PC-3 (cell line): ENCODE measurements at regions not wholly inside any gene's neighbourhood (a gene's known extent, or its start where the extent isn't known, plus 50 kb on each side); places are given as distances from the start of the nearest gene placed in this dataset.
"Not testable (repeated sequence)": the region's sequence is repeated elsewhere in the genome, so short reads cannot be mapped to it uniquely, and the experiment has no call there.

ENCODE experiments used
- ATAC-seq: fragments of 200-7000 bp; cut with Tn5 transposase; 2 replicates; pipeline ENCODE4 v1.9.1; 2020; ENCODE audit warnings: mild to moderate bottlenecking, moderate library complexity
- BruUV-seq: library from RNA; stranded (reverse); fragments of 400-500 nt; replicated peaks from 2 replicates; lab custom pipeline; 2021; lab: Mats Ljungman, UMichigan
- CTCF ChIA-PET: fragments of 300-600 bp; sonication (Branson Sonifier 250); formaldehyde crosslinking; loops from one replicate; lab custom pipeline; 2022; ENCODE audit warnings: antibody characterized with exemption; lab: Charles Lee
- POLR2A ChIA-PET: fragments of 300-600 bp; sonication (Branson Sonifier 250); formaldehyde crosslinking; loops from one replicate; lab custom pipeline; 2022; ENCODE audit warnings: antibody characterized with exemption; ENCODE audit not compliant: unreplicated experiment; lab: Charles Lee
- DNase-seq: peaks from one replicate; pipeline ENCODE4 v3.0.0-alpha.2; 2015
- H2AFZ ChIP-seq: fragments of 300-600 bp; sonication (generic); 2 replicates; pipeline ENCODE4 v1.6.0; 2016; ENCODE audit warnings: antibody characterized with exemption, low read length
- H3F3A ChIP-seq: fragments of 300-600 bp; sonication (generic); one replicate; pipeline ENCODE4 v1.6.0; 2017; ENCODE audit warnings: antibody characterized with exemption, low read length, control low read depth, mild to moderate bottlenecking; ENCODE audit not compliant: unreplicated experiment
- H3K27ac ChIP-seq: fragments of 300-600 bp; sonication (generic); 2 replicates; pipeline ENCODE4 v1.5.1; 2016; ENCODE audit warnings: mild to moderate bottlenecking, low read length
- H3K27me3 ChIP-seq: fragments of 300-600 bp; sonication (generic); 2 replicates; pipeline ENCODE4 v1.6.1; 2016; ENCODE audit warnings: low read length, mixed read lengths
- H3K36me3 ChIP-seq: fragments of 300-600 bp; sonication (generic); 2 replicates; pipeline ENCODE4 v1.6.1; 2016; ENCODE audit warnings: low read depth, mixed run types, low read length, mixed read lengths
- H3K4me1 ChIP-seq: fragments of 300-600 bp; sonication (generic); 2 replicates; pipeline ENCODE4 v1.5.1; 2016; ENCODE audit warnings: low read length; ENCODE audit not compliant: insufficient read depth
- H3K4me2 ChIP-seq: fragments of 300-600 bp; sonication (generic); 2 replicates; pipeline ENCODE4 v1.6.0; 2016; ENCODE audit warnings: low read length
- H3K4me3 ChIP-seq: fragments of 300-600 bp; sonication (generic); 2 replicates; pipeline ENCODE4 v1.5.1; 2016; ENCODE audit warnings: mild to moderate bottlenecking, low read length, mixed read lengths
- H3K79me2 ChIP-seq: fragments of 300-600 bp; sonication (generic); 2 replicates; pipeline ENCODE4 v1.6.1; 2017; ENCODE audit warnings: low read length, mixed read lengths
- H3K9ac ChIP-seq: fragments of 300-600 bp; sonication (generic); 2 replicates; pipeline ENCODE4 v1.6.0; 2016; ENCODE audit warnings: mild to moderate bottlenecking, low read length
- H3K9me2 ChIP-seq: fragments of 300-600 bp; sonication (generic); replicated peaks from 2 replicates; pipeline ENCODE4 v1.6.1; 2016; ENCODE audit warnings: mixed run types, low read length, mixed read lengths
- H3K9me3 ChIP-seq: fragments of 300-600 bp; sonication (generic); 2 replicates; pipeline ENCODE4 v1.6.1; 2016; ENCODE audit warnings: low read length, mixed read lengths
- H4K20me1 ChIP-seq: fragments of 300-600 bp; sonication (generic); 2 replicates; pipeline ENCODE4 v1.6.1; 2016; ENCODE audit warnings: low read length, mixed read lengths
- EZH2 ChIP-seq: fragments of 300-600 bp; sonication (generic); IDR thresholded peaks from one replicate; pipeline ENCODE4 v1.6.1; 2017; ENCODE audit warnings: antibody characterized with exemption, mild to moderate bottlenecking, low read length; ENCODE audit not compliant: unreplicated experiment
- EZH2phosphoT487 ChIP-seq: fragments of 300-600 bp; sonication (generic); IDR thresholded peaks from 2 replicates; pipeline ENCODE4 v1.6.1; 2018; ENCODE audit warnings: mild to moderate bottlenecking, antibody characterized with exemption, low read length, borderline replicate concordance
- intact Hi-C: fragments of 100-400 bp; cut with micrococcal nuclease; formaldehyde crosslinking; loops from 2 replicates; pipeline ENCODE4 v1.9.0; 2023
- TF ChIP-seq, protein P1 (sequence below): fragments of 300-600 bp; sonication (generic); conservative IDR thresholded peaks from 2 replicates; pipeline ENCODE4 v1.5.1; 2017; ENCODE audit warnings: antibody characterized with exemption, low read depth, mild to moderate bottlenecking, low read length

DNA sequence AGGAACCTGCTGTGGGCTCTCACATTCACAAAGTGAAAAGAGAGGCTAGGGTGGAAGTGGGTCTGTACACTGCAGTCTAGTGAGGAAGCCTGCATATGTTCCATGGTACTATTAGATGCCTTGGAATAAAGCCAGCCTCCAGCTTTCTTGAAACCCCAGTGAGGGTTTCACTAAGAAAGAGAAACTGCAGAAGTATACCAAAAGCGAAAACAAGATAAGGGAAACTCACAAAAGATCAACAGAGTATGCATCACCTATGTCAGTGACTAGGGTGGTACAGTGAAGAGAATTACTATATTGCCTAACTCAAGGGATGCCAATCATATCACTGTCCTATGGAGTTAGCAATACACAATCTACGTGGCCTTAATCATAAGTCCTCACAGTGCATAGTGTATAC is 212.5 kb upstream of the GADL1 start:
- no peak for DNase-seq
- no peak for ATAC-seq
- no TSS peak for BruUV-seq
- no peak overlapping the region for H3K4me3 ChIP-seq
- H3K36me3 ChIP-seq, result no peaks in the 10 kb centered on the region
- TF ChIP-seq, protein P1, sequence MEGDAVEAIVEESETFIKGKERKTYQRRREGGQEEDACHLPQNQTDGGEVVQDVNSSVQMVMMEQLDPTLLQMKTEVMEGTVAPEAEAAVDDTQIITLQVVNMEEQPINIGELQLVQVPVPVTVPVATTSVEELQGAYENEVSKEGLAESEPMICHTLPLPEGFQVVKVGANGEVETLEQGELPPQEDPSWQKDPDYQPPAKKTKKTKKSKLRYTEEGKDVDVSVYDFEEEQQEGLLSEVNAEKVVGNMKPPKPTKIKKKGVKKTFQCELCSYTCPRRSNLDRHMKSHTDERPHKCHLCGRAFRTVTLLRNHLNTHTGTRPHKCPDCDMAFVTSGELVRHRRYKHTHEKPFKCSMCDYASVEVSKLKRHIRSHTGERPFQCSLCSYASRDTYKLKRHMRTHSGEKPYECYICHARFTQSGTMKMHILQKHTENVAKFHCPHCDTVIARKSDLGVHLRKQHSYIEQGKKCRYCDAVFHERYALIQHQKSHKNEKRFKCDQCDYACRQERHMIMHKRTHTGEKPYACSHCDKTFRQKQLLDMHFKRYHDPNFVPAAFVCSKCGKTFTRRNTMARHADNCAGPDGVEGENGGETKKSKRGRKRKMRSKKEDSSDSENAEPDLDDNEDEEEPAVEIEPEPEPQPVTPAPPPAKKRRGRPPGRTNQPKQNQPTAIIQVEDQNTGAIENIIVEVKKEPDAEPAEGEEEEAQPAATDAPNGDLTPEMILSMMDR, result no peak
- TF ChIP-seq EZH2 (no peak), EZH2phosphoT487 (no peak)
- ChIA-PET POLR2A (no interaction called here), CTCF (no interaction called here)
- H3K9me2 ChIP-seq, result no peaks in the 10 kb centered on the region
- H3K27ac ChIP-seq, result no peak overlapping the region
- H3F3A ChIP-seq, result no peaks in the 10 kb centered on the region
- H3K4me1 ChIP-seq, result peaks cover 34% of the 10 kb centered on the region
- H4K20me1 ChIP-seq, result no peaks in the 10 kb centered on the region
- H3K9ac ChIP-seq, result no peak overlapping the region
- H2AFZ ChIP-seq, result no peak overlapping the region
- H3K27me3 ChIP-seq, result no peaks in the 10 kb centered on the region
- no peaks in the 10 kb centered on the region for H3K79me2 ChIP-seq
- H3K4me2 ChIP-seq, result no peak overlapping the region
- intact Hi-C loops, result loop anchor here (10.0 kb wide), 1 partner anchor 132 kb away; no protein-coding TSS in a partner anchor
- no peaks in the 10 kb centered on the region for H3K9me3 ChIP-seq

DNA sequence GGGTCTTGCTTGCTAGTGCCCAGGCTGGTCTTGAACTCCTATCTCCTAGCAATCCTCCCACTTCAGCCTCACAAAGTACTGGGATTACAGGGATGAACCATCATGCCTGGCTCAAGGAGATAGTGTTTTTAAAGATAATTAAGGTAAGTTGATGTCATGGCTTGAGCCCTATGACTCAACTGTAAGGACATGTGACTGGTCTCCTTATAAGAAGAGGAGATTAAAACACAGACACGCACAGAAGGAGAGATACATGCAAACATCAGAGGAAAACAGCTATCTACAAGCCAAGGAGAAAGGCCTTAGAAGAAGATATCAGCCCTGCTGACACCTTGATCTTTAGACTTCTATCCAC is 220.4 kb upstream of the GADL1 start:
- POLR2A ChIA-PET, result no interaction called here
- ATAC-seq (no peak), DNase-seq (no peak)
- Histone ChIP-seq H3K9me2 (no peaks in the 10 kb centered on the region), H3K4me1 (peaks cover 9% of the 10 kb centered on the region), H3K27me3 (no peaks in the 10 kb centered on the region), H3F3A (no peaks in the 10 kb centered on the region), H3K79me2 (no peaks in the 10 kb centered on the region), H2AFZ (no peak overlapping the region), H3K27ac (no peak overlapping the region), H3K9me3 (no peaks in the 10 kb centered on the region), H3K4me3 (no peak overlapping the region), H3K36me3 (no peaks in the 10 kb centered on the region), H3K4me2 (no peak overlapping the region), H3K9ac (no peak overlapping the region), H4K20me1 (no peaks in the 10 kb centered on the region)
- intact Hi-C loops, result no loop called here
- TF ChIP-seq EZH2, result no peak
- CTCF ChIA-PET, result no interaction called here
- BruUV-seq, result no TSS peak

DNA sequence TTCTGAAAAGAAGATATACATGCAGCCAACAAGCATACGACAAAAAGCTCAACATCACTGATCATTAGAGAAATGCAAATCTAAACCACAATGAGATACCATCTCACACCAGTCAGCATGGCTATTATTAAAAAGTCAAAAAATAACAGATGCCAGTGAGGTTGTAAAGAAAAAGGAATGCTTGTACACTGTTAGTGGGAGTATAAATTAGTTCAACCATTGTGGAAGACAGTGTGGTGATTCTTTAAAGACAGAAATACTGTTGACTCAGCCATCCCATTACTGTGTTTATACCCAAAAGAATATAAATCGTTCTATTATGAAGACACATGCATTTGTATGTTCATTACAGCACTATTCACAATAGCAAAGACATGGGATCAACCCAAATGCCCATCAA is 221.1 kb upstream of the GADL1 start:
- CTCF ChIA-PET, H3K9me2 ChIP-seq, H3K36me3 ChIP-seq, H3K4me1 ChIP-seq, POLR2A ChIA-PET, H3K4me2 ChIP-seq, ATAC-seq, H3K27ac ChIP-seq, H3K4me3 ChIP-seq, H2AFZ ChIP-seq, DNase-seq, H3K9me3 ChIP-seq, H3K79me2 ChIP-seq, BruUV-seq, H3K9ac ChIP-seq, intact Hi-C loops, H3F3A ChIP-seq, H4K20me1 ChIP-seq, H3K27me3 ChIP-seq: not testable (repeated sequence)

DNA sequence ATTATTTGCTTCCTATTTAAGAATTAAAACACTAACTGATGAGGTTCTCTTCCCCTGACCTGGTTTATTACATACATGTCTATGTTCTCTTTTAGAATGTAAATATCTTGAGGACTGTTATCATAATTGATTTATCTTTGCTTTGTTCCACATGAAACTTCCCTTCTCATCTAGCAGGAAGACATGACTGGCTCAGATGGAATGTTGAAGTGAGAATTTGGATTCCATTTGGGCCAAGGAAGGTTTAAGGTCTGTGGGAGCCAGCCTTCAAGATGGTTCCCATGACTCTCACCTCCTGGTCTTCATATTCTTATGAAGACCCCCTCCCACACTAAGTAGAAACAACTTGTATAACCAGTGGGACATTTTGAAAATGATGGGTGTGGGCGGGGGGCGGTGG is 222.2 kb upstream of the GADL1 start:
- no TSS peak for BruUV-seq
- ATAC-seq, result no peak

More for the DNA sequence above, 222.2 kb upstream of the GADL1 start:
- ChIA-PET CTCF (no interaction called here), POLR2A (no interaction called here)
- TF ChIP-seq EZH2 (no peak), EZH2phosphoT487 (no peak)
- TF ChIP-seq, protein P1, result no peak
- Histone ChIP-seq H3K79me2 (no peaks in the 10 kb centered on the region), H3K4me2 (no peak overlapping the region), H3F3A (no peaks in the 10 kb centered on the region), H3K4me3 (no peak overlapping the region), H3K9me3 (no peaks in the 10 kb centered on the region), H3K27ac (no peak overlapping the region), H3K27me3 (no peaks in the 10 kb centered on the region), H4K20me1 (no peaks in the 10 kb centered on the region), H3K9ac (no peak overlapping the region), H3K4me1 (peaks cover 9% of the 10 kb centered on the region), H3K9me2 (no peaks in the 10 kb centered on the region), H3K36me3 (no peaks in the 10 kb centered on the region), H2AFZ (no peak overlapping the region)
- intact Hi-C loops, result no loop called here
- peak; percentile 16 for DNase-seq
